K562 (cell line): ENCODE measurements at regions not wholly inside any gene's neighbourhood (a gene's known extent, or its start where the extent isn't known, plus 50 kb on each side); places are given as distances from the start of the nearest gene placed in this dataset.

Experiments
- ATAC-seq: fragments of 200-7000 bp; cut with Tn5 transposase; 3 replicates; pipeline ENCODE4 v1.9.1; 2020; ENCODE audit warnings: moderate library complexity
- BruUV-seq: library from RNA; stranded (reverse); fragments of 400-500 nt; replicated peaks from 2 replicates; lab custom pipeline; 2021; lab: Mats Ljungman, UMichigan
- CTCF ChIA-PET: fragments of 300-600 bp; formaldehyde crosslinking; extraction: SDS; loops from one replicate; lab custom pipeline; 2021; ENCODE audit warnings: low intra/inter-chr PET ratio; lab: Yijun Ruan, JAX
- POLR2A ChIA-PET: fragments of 300-600, 350-650 bp; sonication (Branson Sonifier 250); formaldehyde crosslinking; extraction: SDS; loops from one replicate; lab custom pipeline; 2021; ENCODE audit warnings: antibody characterized with exemption, inconsistent platforms; lab: Yijun Ruan, JAX
- DNase-seq, 4 experiments: peaks; one replicate each; pipeline versions ENCODE4 v3.0.0 to v3.0.0-alpha.2; 2011 to 2018; ENCODE audit warnings: low spot score in 3 of 4, mixed read lengths in 3 of 4; ENCODE audit errors: extremely low read depth in 1 of 4
- FAIRE-seq: peaks from 2 replicates; lab custom pipeline; 2011; peaks lifted over from hg19 to GRCh38; lab: Jason Lieb, UNC
- H2AFZ ChIP-seq: 2 replicates; pipeline ENCODE4 v1.6.0; 2011; ENCODE audit warnings: low read depth, low read length, control low read depth, inconsistent platforms
- H3K27ac ChIP-seq: fragments of 200-600 bp; 3 replicates; pipeline ENCODE4 v1.8.0; 2011; ENCODE audit warnings: low read depth, mild to moderate bottlenecking, control low read depth, inconsistent platforms, low read length, moderate library complexity, mixed read lengths; ENCODE audit errors: extremely low read depth
- H3K27me3 ChIP-seq, 2 experiments: fragments of 300-600 bp in 1 of 2; 2 replicates in 1 of 2; 3 replicates in 1 of 2; pipeline versions ENCODE4 v1.6.0 to v1.8.0; 2011; ENCODE audit warnings: inconsistent platforms in 2 of 2, low read length in 2 of 2, mild to moderate bottlenecking in 1 of 2, mixed read lengths in 1 of 2, moderate library complexity in 1 of 2; ENCODE audit not compliant: control insufficient read depth in 2 of 2, insufficient read depth in 2 of 2
- H3K36me3 ChIP-seq: fragments of 300-600 bp; 3 replicates; pipeline ENCODE4 v1.8.0; 2011; ENCODE audit warnings: mild to moderate bottlenecking, low read length, inconsistent platforms; ENCODE audit not compliant: control insufficient read depth, insufficient read depth
- H3K4me1 ChIP-seq, 2 experiments: fragments of 200-600 bp in 1 of 2; replicated peaks in 1 of 2; 2 replicates in 1 of 2; 3 replicates in 1 of 2; pipeline versions ENCODE4 v1.5.1 to v1.8.0; 2011; ENCODE audit warnings: inconsistent platforms in 2 of 2, low read length in 2 of 2, mild to moderate bottlenecking in 1 of 2, mixed read lengths in 1 of 2, moderate library complexity in 1 of 2; ENCODE audit not compliant: control insufficient read depth in 2 of 2, insufficient read depth in 2 of 2
- H3K4me2 ChIP-seq: 2 replicates; pipeline ENCODE4 v1.6.1; 2011; ENCODE audit warnings: low read length, control low read depth, inconsistent platforms, mixed read lengths; ENCODE audit not compliant: insufficient read depth
- H3K4me3 ChIP-seq: fragments of 200-600 bp; sonication (generic), shearing (Covaris generic); 2 replicates; pipeline ENCODE4 v1.5.1; 2016; ENCODE audit warnings: control low read depth, inconsistent platforms
- H3K79me2 ChIP-seq: fragments of 200-600 bp; 3 replicates; pipeline ENCODE4 v1.8.0; 2011; ENCODE audit warnings: low read length, inconsistent platforms; ENCODE audit not compliant: control insufficient read depth, insufficient read depth
- H3K9ac ChIP-seq, 2 experiments: 2 replicates each; pipeline versions ENCODE4 v1.6.0 to v1.6.1; 2011; ENCODE audit warnings: low read depth in 2 of 2, low read length in 2 of 2, control low read depth in 1 of 2, inconsistent platforms in 1 of 2, mild to moderate bottlenecking in 1 of 2, mixed read lengths in 1 of 2; ENCODE audit not compliant: insufficient read depth in 1 of 2
- H3K9me1 ChIP-seq: one replicate; pipeline ENCODE4 v1.6.0; 2011; ENCODE audit warnings: inconsistent platforms, mild to moderate bottlenecking, low read length, moderate library complexity; ENCODE audit not compliant: control insufficient read depth, insufficient read depth
- H3K9me3 ChIP-seq: replicated peaks from 2 replicates; pipeline ENCODE4 v1.5.1; 2011; ENCODE audit warnings: low read depth, low read length, inconsistent platforms; ENCODE audit not compliant: control insufficient read depth, insufficient read depth
- H4K20me1 ChIP-seq: replicated peaks from 2 replicates; pipeline ENCODE4 v1.6.1; 2011; ENCODE audit warnings: low read length, inconsistent platforms, mixed read lengths; ENCODE audit not compliant: control insufficient read depth, insufficient read depth
- ARID3A ChIP-seq: IDR thresholded peaks from 2 replicates; pipeline ENCODE4 v1.6.1; 2012; ENCODE audit warnings: low read depth, low read length, improper control_type of control experiment, borderline replicate concordance
- ATF3 ChIP-seq, 2 experiments: fragments of 450-650 bp in 1 of 2; sonication (generic) in 1 of 2; formaldehyde crosslinking in 1 of 2; IDR thresholded peaks in 1 of 2; conservative IDR thresholded peaks in 1 of 2; 2 replicates each; pipeline versions ENCODE4 v1.6.1 to v1.8.1; 2016 to 2023; ENCODE audit warnings: mild to moderate bottlenecking in 2 of 2, moderate library complexity in 2 of 2, inconsistent platforms in 1 of 2, missing genetic modification reagents in 1 of 2
- DIDO1 ChIP-seq: fragments of 450-650 bp; IDR thresholded peaks from 2 replicates; pipeline ENCODE4 v1.6.1; 2016; ENCODE audit warnings: low read depth, missing biosample characterization, missing genetic modification characterization
- EP400 ChIP-seq: fragments of 450-650 bp; IDR thresholded peaks from 2 replicates; pipeline ENCODE4 v1.6.1; 2017; ENCODE audit warnings: antibody characterized with exemption, mild to moderate bottlenecking, moderate library complexity
- ESRRB ChIP-seq: fragments of 250-450 bp; sonication (Bioruptor Pico); IDR thresholded peaks from 2 replicates; pipeline ENCODE4 v1.5.0; 2020; ENCODE audit warnings: mild to moderate bottlenecking, moderate library complexity, borderline replicate concordance
- FOS ChIP-seq: IDR thresholded peaks from 3 replicates; pipeline ENCODE4 v1.6.1; 2011; ENCODE audit not compliant: insufficient read length; ENCODE audit errors: extremely low read depth
- FOXA1 ChIP-seq: fragments of 450-650 bp; IDR thresholded peaks from 2 replicates; pipeline ENCODE4 v1.6.1; 2016; ENCODE audit warnings: mild to moderate bottlenecking, borderline replicate concordance
- GTF2E2 ChIP-seq: fragments of 200-800 bp; sonication (Bioruptor generic); IDR thresholded peaks from 2 replicates; pipeline ENCODE4 v1.6.1; 2016; ENCODE audit warnings: missing genetic modification characterization, missing compliant biosample characterization
- NR2C1 ChIP-seq, 2 experiments: fragments of 450-650 bp; IDR thresholded peaks; 2 replicates each; pipeline ENCODE4 v1.6.1; 2017; ENCODE audit warnings: mild to moderate bottlenecking in 2 of 2, antibody characterized with exemption in 1 of 2, inconsistent platforms in 1 of 2, missing compliant biosample characterization in 1 of 2, missing genetic modification characterization in 1 of 2
- PURB ChIP-seq: sonication (generic); formaldehyde crosslinking; IDR thresholded peaks from 2 replicates; pipeline ENCODE4 v1.9.0; 2021; ENCODE audit warnings: low read depth, mild to moderate bottlenecking, missing genetic modification reagents
- YY1 ChIP-seq, 3 experiments: IDR thresholded peaks; 2 replicates each; pipeline ENCODE4 v1.6.1; 2011; ENCODE audit warnings: low read length in 2 of 3, mild to moderate bottlenecking in 2 of 3, moderate library complexity in 2 of 3, borderline replicate concordance in 1 of 3, control low read depth in 1 of 3, low read depth in 1 of 3; ENCODE audit not compliant: insufficient read depth in 3 of 3, insufficient replicate concordance in 2 of 3, control insufficient read depth in 1 of 3, insufficient read length in 1 of 3; ENCODE audit errors: extremely low read depth in 1 of 3
- ZNF253 ChIP-seq: fragments of 250-450 bp; sonication (Bioruptor Pico); conservative IDR thresholded peaks from 2 replicates; pipeline ENCODE4 v1.6.1; 2021; ENCODE audit warnings: mild to moderate bottlenecking
- ZNF280A ChIP-seq: fragments of 450-650 bp; IDR thresholded peaks from 2 replicates; pipeline ENCODE4 v1.6.1; 2018; ENCODE audit warnings: mild to moderate bottlenecking, low read depth; ENCODE audit not compliant: partially characterized antibody
- ZNF639 ChIP-seq, 2 experiments: fragments of 200-800 bp in 1 of 2; sonication (Bioruptor generic) in 1 of 2; sonication (generic) in 1 of 2; formaldehyde crosslinking in 1 of 2; IDR thresholded peaks in 1 of 2; conservative IDR thresholded peaks in 1 of 2; 2 replicates each; pipeline versions ENCODE4 v1.5.0 to v1.6.1; 2016 to 2020; ENCODE audit warnings: missing compliant biosample characterization in 1 of 2, missing genetic modification characterization in 1 of 2, missing genetic modification reagents in 1 of 2
- ZNF830 ChIP-seq: fragments of 250-450 bp; sonication (Bioruptor Pico); IDR thresholded peaks from 2 replicates; pipeline ENCODE4 v1.5.0; 2021; ENCODE audit warnings: mild to moderate bottlenecking
- in situ Hi-C: fragments of 300-500 bp; cut with MboI; formaldehyde crosslinking; loops from 4 replicates; pipeline ENCODE4 v1.15.0; 2018; ENCODE audit warnings: inconsistent platforms, mixed read lengths
- intact Hi-C: fragments of 100-400 bp; cut with micrococcal nuclease; formaldehyde crosslinking; loops from 2 replicates; pipeline ENCODE4 v1.14.2; 2022

GRCh38 chr2:217681791-217682190, 321.0 kb downstream of the TNS1 start:
- H3K9me3 ChIP-seq: no peaks in the 10 kb centered on the region
- no peaks in the 10 kb centered on the region for H3K9me1 ChIP-seq
- no peak overlapping the region for H3K9ac ChIP-seq
- in situ Hi-C loops (no loop called here), intact Hi-C loops (no loop called here)
- FAIRE-seq (no peak), ATAC-seq (no peak), DNase-seq (no peak)
- H3K4me3 ChIP-seq: no peak overlapping the region
- H3K27ac ChIP-seq: no peak overlapping the region
- no peak overlapping the region for H2AFZ ChIP-seq
- H3K36me3 ChIP-seq: no peaks in the 10 kb centered on the region
- POLR2A ChIA-PET: no interaction called here
- no TSS peak for BruUV-seq
- no peaks in the 10 kb centered on the region for H3K4me1 ChIP-seq
- no peaks in the 10 kb centered on the region for H3K27me3 ChIP-seq
- CTCF ChIA-PET: no interaction called here
- no peak overlapping the region for H3K4me2 ChIP-seq
- no peaks in the 10 kb centered on the region for H3K79me2 ChIP-seq
- H4K20me1 ChIP-seq: no peaks in the 10 kb centered on the region
- no peak for TF ChIP-seq ARID3A
- no peak for TF ChIP-seq NR2C1 (IDR thresholded peaks at IDR 0.05)
- TF ChIP-seq NR2C1 (tag; IDR thresholded peaks at IDR 0.05): no peak
- no peak for TF ChIP-seq ZNF253
- TF ChIP-seq ESRRB (CRISPR knock-in tag): no peak
- TF ChIP-seq ZNF830 (CRISPR knock-in tag): no peak
- TF ChIP-seq EP400: no peak
- TF ChIP-seq GTF2E2 (tag): no peak
- TF ChIP-seq PURB (CRISPR knock-in tag): no peak
- TF ChIP-seq ATF3 (IDR thresholded peaks at IDR 0.05): no peak
- no peak for TF ChIP-seq ATF3 (CRISPR knock-in tag; conservative IDR thresholded peaks at IDR 0.05)
- TF ChIP-seq YY1 (IDR thresholded peaks at IDR 0.05; ENCODE audit: borderline replicate concordance in 1 of 3, control insufficient read depth in 1 of 3, extremely low read depth in 1 of 3, insufficient read depth in 3 of 3, insufficient read length in 1 of 3, insufficient replicate concordance in 2 of 3, low read depth in 1 of 3, low read length in 2 of 3): no peak
- TF ChIP-seq ZNF639 (CRISPR knock-in tag; conservative IDR thresholded peaks at IDR 0.05 in 1 of 2, IDR thresholded peaks at IDR 0.05 in 1 of 2): no peak
- no peak for TF ChIP-seq ZNF280A
- TF ChIP-seq FOS: no peak
- no peak for TF ChIP-seq DIDO1 (tag)
- no peak for TF ChIP-seq FOXA1
